Trophoblast cell (in vitro differentiated cells and primary cell): ENCODE measurements at regions not wholly inside any gene's neighbourhood (a gene's known extent, or its start where the extent isn't known, plus 50 kb on each side); places are given as distances from the start of the nearest gene placed in this dataset.

Source experiments
- DNase-seq, 2 donors: peaks; one replicate each; pipeline ENCODE4 v3.0.0-alpha.2; 2016
- H2AFZ ChIP-seq: 2 replicates; pipeline ENCODE4 v1.6.1; 2013; ENCODE audit warnings: low read length, moderate library complexity, mild to moderate bottlenecking; ENCODE audit not compliant: insufficient read depth, poor library complexity
- H2AK5ac ChIP-seq: 2 replicates; pipeline ENCODE4 v1.6.1; 2013; ENCODE audit warnings: mild to moderate bottlenecking, low read length
- H2BK120ac ChIP-seq: 2 replicates; pipeline ENCODE4 v1.6.1; 2013; ENCODE audit warnings: low read length, mild to moderate bottlenecking, moderate library complexity; ENCODE audit not compliant: insufficient read depth, poor library complexity
- H2BK12ac ChIP-seq: 2 replicates; pipeline ENCODE4 v1.6.1; 2013; ENCODE audit warnings: mild to moderate bottlenecking, low read length, moderate library complexity
- H2BK5ac ChIP-seq: 2 replicates; pipeline ENCODE4 v1.6.1; 2013; ENCODE audit warnings: low read length, low read depth, moderate library complexity, mild to moderate bottlenecking; ENCODE audit not compliant: poor library complexity
- H3K14ac ChIP-seq: 2 replicates; pipeline ENCODE4 v1.6.1; 2013; ENCODE audit warnings: mild to moderate bottlenecking, low read length
- H3K18ac ChIP-seq: 2 replicates; pipeline ENCODE4 v1.6.1; 2013; ENCODE audit warnings: mild to moderate bottlenecking, low read length
- H3K23ac ChIP-seq: 2 replicates; pipeline ENCODE4 v1.6.1; 2013; ENCODE audit warnings: low read length
- H3K27ac ChIP-seq: 2 replicates; pipeline ENCODE4 v1.5.1; 2013; ENCODE audit warnings: low read depth, mild to moderate bottlenecking, inconsistent platforms, low read length, moderate library complexity
- H3K27me3 ChIP-seq: 2 replicates; pipeline ENCODE4 v1.6.1; 2013; ENCODE audit warnings: inconsistent platforms, mild to moderate bottlenecking, low read length, moderate library complexity; ENCODE audit not compliant: insufficient read depth
- H3K36me3 ChIP-seq, 2 experiments: 1 replicate in 1 of 2; 2 replicates in 1 of 2; pipeline ENCODE4 v1.6.1; 2013; ENCODE audit warnings: low read length in 2 of 2, mild to moderate bottlenecking in 2 of 2, moderate library complexity in 1 of 2; ENCODE audit not compliant: insufficient read depth in 2 of 2, control insufficient read depth in 1 of 2
- H3K4ac ChIP-seq: 2 replicates; pipeline ENCODE4 v1.6.1; 2013; ENCODE audit warnings: low read depth, mild to moderate bottlenecking, low read length, moderate library complexity
- H3K4me1 ChIP-seq, 2 experiments: 1 replicate in 1 of 2; 2 replicates in 1 of 2; pipeline ENCODE4 v1.6.1; 2013; ENCODE audit warnings: low read length in 2 of 2, mild to moderate bottlenecking in 2 of 2, moderate library complexity in 1 of 2; ENCODE audit not compliant: insufficient read depth in 2 of 2, control insufficient read depth in 1 of 2
- H3K4me2 ChIP-seq: 2 replicates; pipeline ENCODE4 v1.6.1; 2013; ENCODE audit warnings: inconsistent platforms, mild to moderate bottlenecking, low read length, moderate library complexity
- H3K4me3 ChIP-seq: 2 replicates; pipeline ENCODE4 v1.5.1; 2013; ENCODE audit warnings: mild to moderate bottlenecking, low read depth, low read length, inconsistent platforms
- H3K79me1 ChIP-seq: one replicate; pipeline ENCODE4 v1.6.1; 2013; ENCODE audit warnings: low read length
- H3K79me2 ChIP-seq: 2 replicates; pipeline ENCODE4 v1.6.1; 2013; ENCODE audit warnings: low read length, mild to moderate bottlenecking; ENCODE audit not compliant: control insufficient read depth, insufficient read depth, poor library complexity
- H3K9ac ChIP-seq: 2 replicates; pipeline ENCODE4 v1.6.1; 2013; ENCODE audit warnings: mild to moderate bottlenecking, low read length
- H3K9me3 ChIP-seq: 2 replicates; pipeline ENCODE4 v1.6.1; 2013; ENCODE audit warnings: low read depth, mild to moderate bottlenecking, control low read depth, inconsistent platforms, low read length; ENCODE audit not compliant: insufficient read depth
- H4K12ac ChIP-seq: 2 replicates; pipeline ENCODE4 v1.6.1; 2013; ENCODE audit warnings: low read depth, mild to moderate bottlenecking, low read length, moderate library complexity
- H4K8ac ChIP-seq: 2 replicates; pipeline ENCODE4 v1.6.1; 2013; ENCODE audit warnings: low read depth, mild to moderate bottlenecking, low read length, moderate library complexity
- H4K91ac ChIP-seq: one replicate; pipeline ENCODE4 v1.6.1; 2013; ENCODE audit warnings: low read depth, mild to moderate bottlenecking, low read length, moderate library complexity
- WGBS: extraction: QIAGEN DNeasy Blood & Tissue Kit; methylation state at CpG from one replicate; pipeline ENCODE4 v1.1.7; 2013; ENCODE audit warnings: missing lambda C conversion rate; ENCODE audit not compliant: insufficient read length, insufficient coverage; ENCODE audit errors: extremely low coverage; 5-methylcytosine and 5-hydroxymethylcytosine counted together

DNA sequence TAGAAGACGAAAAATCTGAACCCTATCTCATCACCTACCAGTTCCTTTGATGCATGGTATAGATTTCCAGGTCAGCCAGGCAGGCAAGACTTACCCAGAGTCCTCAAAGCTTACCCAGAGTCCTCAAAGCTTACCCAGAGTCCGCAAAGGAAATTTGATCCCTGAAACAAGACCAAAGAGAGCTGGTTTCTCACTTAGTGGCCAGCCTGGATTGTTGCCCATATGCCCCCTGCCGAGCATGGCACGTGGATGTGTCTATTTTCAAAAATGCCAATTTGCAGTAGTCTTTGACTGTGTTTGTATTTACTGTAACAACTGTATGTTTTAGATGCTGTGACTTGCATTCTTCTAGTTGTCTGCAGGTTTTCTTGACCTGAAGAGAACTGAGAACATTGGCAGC, 120.2 kb upstream of the STARD3NL start:
- H3K9ac ChIP-seq, result no peak overlapping the region
- no peak overlapping the region for H3K27ac ChIP-seq
- H3K18ac ChIP-seq, result no peak overlapping the region
- no peak overlapping the region for H3K23ac ChIP-seq
- H2AFZ ChIP-seq, result no peak overlapping the region
- H4K12ac ChIP-seq, result no peak overlapping the region
- H3K9me3 ChIP-seq, result no peaks in the 10 kb centered on the region
- H4K8ac ChIP-seq, result no peak overlapping the region
- H3K14ac ChIP-seq, result no peak overlapping the region
- H2BK120ac ChIP-seq, result no peak overlapping the region
- no peak overlapping the region for H3K4ac ChIP-seq
- H3K4me3 ChIP-seq, result no peak overlapping the region
- H3K36me3 ChIP-seq, result no peaks in the 10 kb centered on the region
- H3K79me2 ChIP-seq, result no peaks in the 10 kb centered on the region
- H3K4me2 ChIP-seq, result no peak overlapping the region
- DNase-seq, result no peak
- H2AK5ac ChIP-seq, result no peak overlapping the region
- no CpG with 5 or more reads among the region's 4 CpGs for WGBS
- H3K79me1 ChIP-seq, result no peaks in the 10 kb centered on the region
- H3K4me1 ChIP-seq, result no peaks in the 10 kb centered on the region
- no peak overlapping the region for H2BK5ac ChIP-seq
- no peaks in the 10 kb centered on the region for H3K27me3 ChIP-seq
- H2BK12ac ChIP-seq, result no peak overlapping the region
- H4K91ac ChIP-seq, result no peak overlapping the region

DNA sequence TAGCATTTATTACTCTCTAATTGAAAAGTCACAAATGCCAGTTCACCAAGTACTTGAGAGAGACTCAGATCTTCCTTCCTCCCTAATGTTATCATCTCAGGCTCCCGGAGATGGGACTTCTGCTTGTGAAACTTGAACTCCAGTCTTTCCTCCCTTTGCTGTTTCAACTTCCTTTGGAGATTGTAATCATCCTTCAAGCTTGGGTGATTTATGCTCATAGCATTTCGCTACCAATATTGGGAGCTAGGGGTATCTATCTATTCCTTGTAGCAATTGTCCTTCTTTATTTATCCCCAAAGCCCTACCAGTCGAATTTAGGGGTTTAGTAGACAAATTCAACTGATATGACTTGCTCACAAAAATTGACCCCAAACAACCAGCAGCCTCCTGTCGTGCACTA, 117.9 kb upstream of the STARD3NL start:
- H3K79me1 ChIP-seq, result no peaks in the 10 kb centered on the region
- no CpG with 5 or more reads among the region's 4 CpGs for WGBS

GRCh38 chr7:38060637-38061036, 117.4 kb upstream of the STARD3NL start:
- Histone ChIP-seq H2BK12ac (no peak overlapping the region), H3K4ac (no peak overlapping the region), H4K91ac (no peak overlapping the region), H2AFZ (no peak overlapping the region), H3K9me3 (no peaks in the 10 kb centered on the region), H3K27ac (no peak overlapping the region), H3K18ac (no peak overlapping the region), H3K79me2 (no peaks in the 10 kb centered on the region), H2AK5ac (no peak overlapping the region), H3K9ac (no peak overlapping the region), H3K4me3 (no peak overlapping the region), H3K23ac (no peak overlapping the region), H3K27me3 (no peaks in the 10 kb centered on the region), H4K12ac (no peak overlapping the region), H3K36me3 (no peaks in the 10 kb centered on the region), H3K79me1 (no peaks in the 10 kb centered on the region), H2BK120ac (no peak overlapping the region), H3K4me1 (no peaks in the 10 kb centered on the region), H3K14ac (no peak overlapping the region), H2BK5ac (no peak overlapping the region), H4K8ac (no peak overlapping the region), H3K4me2 (no peak overlapping the region)
- no CpG with 5 or more reads among the region's 1 CpG for WGBS
- no peak for DNase-seq

More for the DNA sequence above, 117.9 kb upstream of the STARD3NL start:
- no peak for DNase-seq
- no peak overlapping the region for H2BK120ac ChIP-seq
- H2AK5ac ChIP-seq, result no peak overlapping the region
- H2BK5ac ChIP-seq, result no peak overlapping the region
- H3K18ac ChIP-seq, result no peak overlapping the region
- H3K4me1 ChIP-seq, result no peaks in the 10 kb centered on the region
- H3K4ac ChIP-seq, result no peak overlapping the region
- H3K14ac ChIP-seq, result no peak overlapping the region
- H3K9ac ChIP-seq, result no peak overlapping the region
- no peak overlapping the region for H2BK12ac ChIP-seq
- no peak overlapping the region for H3K4me3 ChIP-seq
- H3K36me3 ChIP-seq, result no peaks in the 10 kb centered on the region
- H3K9me3 ChIP-seq, result no peaks in the 10 kb centered on the region
- H3K23ac ChIP-seq, result no peak overlapping the region
- no peak overlapping the region for H3K4me2 ChIP-seq
- H4K91ac ChIP-seq, result no peak overlapping the region
- no peaks in the 10 kb centered on the region for H3K79me2 ChIP-seq
- no peak overlapping the region for H4K12ac ChIP-seq
- no peak overlapping the region for H3K27ac ChIP-seq
- H4K8ac ChIP-seq, result no peak overlapping the region
- H3K27me3 ChIP-seq, result no peaks in the 10 kb centered on the region
- no peak overlapping the region for H2AFZ ChIP-seq

- Histone ChIP-seq H3K9ac (no peak overlapping the region), H3K4me2 (no peak overlapping the region), H3K4me1 (no peaks in the 10 kb centered on the region), H4K8ac (no peak overlapping the region), H3K18ac (no peak overlapping the region), H3K36me3 (no peaks in the 10 kb centered on the region), H3K23ac (no peak overlapping the region), H2AK5ac (no peak overlapping the region), H4K12ac (no peak overlapping the region), H2BK12ac (no peak overlapping the region), H2BK120ac (no peak overlapping the region), H4K91ac (no peak overlapping the region), H2BK5ac (no peak overlapping the region), H3K79me1 (no peaks in the 10 kb centered on the region), H3K4me3 (no peak overlapping the region), H3K27ac (no peak overlapping the region), H3K27me3 (no peaks in the 10 kb centered on the region), H3K9me3 (no peaks in the 10 kb centered on the region), H3K14ac (no peak overlapping the region), H3K79me2 (no peaks in the 10 kb centered on the region), H3K4ac (no peak overlapping the region), H2AFZ (no peak overlapping the region)
- no CpG with 5 or more reads among the region's 5 CpGs for WGBS
- DNase-seq, result no peak
Observed at GRCh38 chr7:38066391-38066790, 111.7 kb upstream of the STARD3NL start.
